Breast epithelium (tissue), 4 donors: ENCODE measurements at regions not wholly inside any gene's neighbourhood (a gene's known extent, or its start where the extent isn't known, plus 50 kb on each side); places are given as distances from the start of the nearest gene placed in this dataset.

ENCODE experiments used
- DNase-seq, 2 donors: peaks; one replicate each; pipeline ENCODE4 v3.0.0-alpha.2; 2019; ENCODE audit warnings: low spot score in 2 of 2
- H3K27ac ChIP-seq, 2 donors: fragments of 200-600 bp; sonication (generic) in 1 of 2; one replicate each; pipeline ENCODE4 v1.5.1; 2016 to 2019; ENCODE audit warnings: mild to moderate bottlenecking in 1 of 2
- H3K27me3 ChIP-seq, 2 donors: fragments of 200-600 bp; sonication (generic) in 1 of 2; one replicate each; pipeline versions ENCODE4 v1.5.1 to v1.6.0; 2017 to 2019; ENCODE audit warnings: control low read depth in 1 of 2, mild to moderate bottlenecking in 1 of 2
- H3K36me3 ChIP-seq: fragments of 200-600 bp; one replicate; pipeline ENCODE4 v1.5.1; 2019
- H3K4me1 ChIP-seq, 2 donors: fragments of 200-600 bp; sonication (generic); one replicate each; pipeline ENCODE4 v1.5.1; 2016 to 2019; ENCODE audit warnings: control low read depth in 1 of 2
- H3K4me3 ChIP-seq, 3 donors: fragments of 200-600 bp; sonication (generic); 1 replicate in 2 of 3; 2 replicates in 1 of 3; pipeline ENCODE4 v1.5.1; 2016 to 2019; ENCODE audit warnings: mild to moderate bottlenecking in 3 of 3, moderate library complexity in 2 of 3
- H3K9me3 ChIP-seq, 2 donors: fragments of 200-600 bp; sonication (generic) in 1 of 2; one replicate each; pipeline ENCODE4 v1.5.1; 2016 to 2019; ENCODE audit warnings: control low read depth in 1 of 2
- POLR2A ChIP-seq: fragments of 450-650 bp; IDR thresholded peaks from one replicate; pipeline ENCODE4 v1.6.1; 2016; ENCODE audit warnings: antibody characterized with exemption, mild to moderate bottlenecking, moderate library complexity
- POLR2AphosphoS5 ChIP-seq, 3 donors: sonication (generic); formaldehyde crosslinking; IDR thresholded peaks; one replicate each; pipeline ENCODE4 v1.6.1; 2017; ENCODE audit warnings: antibody characterized with exemption in 3 of 3
- intact Hi-C: fragments of 100-400 bp; cut with DNase I; formaldehyde crosslinking; loops from one replicate; pipeline ENCODE4 v1.15.1; 2023; ENCODE audit warnings: low total_unique reads
- TF ChIP-seq, protein P1 (sequence below), 3 donors: fragments of 450-650 bp; IDR thresholded peaks; one replicate each; pipeline ENCODE4 v1.5.1; 2016 to 2017; ENCODE audit warnings: antibody characterized with exemption in 3 of 3, mild to moderate bottlenecking in 3 of 3, moderate library complexity in 3 of 3

DNA sequence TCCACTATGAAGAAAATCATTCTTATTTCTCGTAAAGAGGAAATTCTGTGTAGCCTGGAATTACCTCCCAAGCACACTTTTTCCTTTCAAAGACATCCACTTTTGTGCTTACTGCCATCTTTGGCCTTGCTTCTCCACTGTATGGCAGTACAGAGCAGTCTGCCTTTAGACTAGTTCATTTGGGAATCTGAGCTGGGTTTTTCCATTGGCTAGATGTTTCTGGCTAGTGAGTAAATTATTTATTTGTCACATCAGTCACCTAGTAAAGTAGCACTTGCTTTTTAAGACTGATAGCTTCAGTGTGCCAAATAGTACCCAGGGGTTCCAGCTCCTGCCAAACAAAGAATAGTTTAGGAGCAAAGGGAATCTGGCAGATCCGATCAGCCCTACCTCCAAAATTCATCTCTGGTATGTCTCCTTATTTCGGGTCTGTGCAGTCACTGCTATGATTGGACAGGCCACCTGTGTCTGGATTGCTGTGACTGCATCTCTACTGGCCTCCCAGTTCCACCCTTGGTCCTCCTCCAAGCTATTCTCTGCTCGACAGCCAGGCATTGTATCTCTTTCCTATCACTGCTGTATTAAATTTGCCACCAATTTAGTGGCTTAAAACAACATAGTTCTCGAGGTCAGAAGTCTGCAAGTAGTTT, 97.6 kb downstream of the NUDT12 start:
- H3K4me1 ChIP-seq = no peaks in the 10 kb centered on the region
- H3K27ac ChIP-seq = no peak overlapping the region
- no peaks in the 10 kb centered on the region for H3K36me3 ChIP-seq
- intact Hi-C loops = no loop called here
- no peaks in the 10 kb centered on the region for H3K9me3 ChIP-seq
- TF ChIP-seq POLR2A (no peak), POLR2AphosphoS5 (IDR thresholded peaks at IDR 0.05) (no peak)
- TF ChIP-seq, protein P1, sequence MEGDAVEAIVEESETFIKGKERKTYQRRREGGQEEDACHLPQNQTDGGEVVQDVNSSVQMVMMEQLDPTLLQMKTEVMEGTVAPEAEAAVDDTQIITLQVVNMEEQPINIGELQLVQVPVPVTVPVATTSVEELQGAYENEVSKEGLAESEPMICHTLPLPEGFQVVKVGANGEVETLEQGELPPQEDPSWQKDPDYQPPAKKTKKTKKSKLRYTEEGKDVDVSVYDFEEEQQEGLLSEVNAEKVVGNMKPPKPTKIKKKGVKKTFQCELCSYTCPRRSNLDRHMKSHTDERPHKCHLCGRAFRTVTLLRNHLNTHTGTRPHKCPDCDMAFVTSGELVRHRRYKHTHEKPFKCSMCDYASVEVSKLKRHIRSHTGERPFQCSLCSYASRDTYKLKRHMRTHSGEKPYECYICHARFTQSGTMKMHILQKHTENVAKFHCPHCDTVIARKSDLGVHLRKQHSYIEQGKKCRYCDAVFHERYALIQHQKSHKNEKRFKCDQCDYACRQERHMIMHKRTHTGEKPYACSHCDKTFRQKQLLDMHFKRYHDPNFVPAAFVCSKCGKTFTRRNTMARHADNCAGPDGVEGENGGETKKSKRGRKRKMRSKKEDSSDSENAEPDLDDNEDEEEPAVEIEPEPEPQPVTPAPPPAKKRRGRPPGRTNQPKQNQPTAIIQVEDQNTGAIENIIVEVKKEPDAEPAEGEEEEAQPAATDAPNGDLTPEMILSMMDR (IDR thresholded peaks at IDR 0.05) = no peak
- H3K27me3 ChIP-seq = no peaks in the 10 kb centered on the region
- H3K4me3 ChIP-seq = no peak overlapping the region
- DNase-seq = no peak

DNA sequence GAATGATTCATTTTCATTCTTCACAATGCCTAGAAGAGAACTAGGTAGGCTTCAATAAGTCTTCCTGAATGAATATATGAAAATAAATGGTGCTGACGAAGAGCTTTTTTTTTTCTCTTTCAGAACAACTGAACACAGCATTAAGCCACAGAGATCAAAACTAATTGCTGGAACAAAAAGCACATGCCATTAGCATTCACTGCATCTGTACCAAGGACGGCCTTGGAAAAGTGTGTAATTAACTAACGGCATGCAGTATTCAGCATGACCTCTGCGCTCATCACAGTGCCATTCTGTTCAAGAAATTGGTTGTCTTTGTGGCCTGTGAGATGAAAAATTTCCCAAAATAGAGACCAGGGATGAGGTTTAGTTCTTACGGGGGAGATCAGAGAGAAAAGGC, 99.3 kb downstream of the NUDT12 start:
- no peaks in the 10 kb centered on the region for H3K36me3 ChIP-seq
- H3K9me3 ChIP-seq = no peaks in the 10 kb centered on the region
- DNase-seq = no peak
- intact Hi-C loops = no loop called here
- H3K4me1 ChIP-seq = no peaks in the 10 kb centered on the region
- TF ChIP-seq POLR2A (no peak), POLR2AphosphoS5 (IDR thresholded peaks at IDR 0.05) (no peak)
- TF ChIP-seq, protein P1 (IDR thresholded peaks at IDR 0.05) = no peak
- H3K27me3 ChIP-seq = no peaks in the 10 kb centered on the region
- no peak overlapping the region for H3K4me3 ChIP-seq
- H3K27ac ChIP-seq = no peak overlapping the region

DNA sequence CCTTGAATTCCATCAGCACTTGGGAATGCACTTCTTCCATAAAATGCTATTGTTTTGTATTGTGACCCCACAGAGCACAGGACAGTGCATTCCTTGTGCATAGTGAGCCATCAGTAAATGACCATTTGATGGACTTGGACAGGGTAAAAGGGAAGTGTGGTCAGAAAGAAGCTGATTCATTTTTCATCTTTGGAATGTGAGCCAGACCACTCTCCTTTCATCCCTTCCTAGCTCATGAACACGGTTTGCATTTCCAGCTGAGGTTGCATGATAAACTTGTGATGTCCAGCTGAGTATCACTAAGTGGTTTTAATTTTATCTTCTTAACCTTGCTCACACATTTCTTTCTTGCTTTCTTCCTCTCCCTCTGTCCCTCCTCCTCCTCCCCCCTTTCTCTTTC, 101.3 kb downstream of the NUDT12 start:
- no peaks in the 10 kb centered on the region for H3K36me3 ChIP-seq
- TF ChIP-seq POLR2A (no peak), POLR2AphosphoS5 (IDR thresholded peaks at IDR 0.05) (no peak)
- TF ChIP-seq, protein P1 (IDR thresholded peaks at IDR 0.05) = no peak
- H3K27ac ChIP-seq = no peak overlapping the region
- intact Hi-C loops = no loop called here
- H3K4me1 ChIP-seq = no peaks in the 10 kb centered on the region
- H3K4me3 ChIP-seq = no peak overlapping the region
- no peaks in the 10 kb centered on the region for H3K9me3 ChIP-seq
- DNase-seq = no peak
- H3K27me3 ChIP-seq = no peaks in the 10 kb centered on the region

DNA sequence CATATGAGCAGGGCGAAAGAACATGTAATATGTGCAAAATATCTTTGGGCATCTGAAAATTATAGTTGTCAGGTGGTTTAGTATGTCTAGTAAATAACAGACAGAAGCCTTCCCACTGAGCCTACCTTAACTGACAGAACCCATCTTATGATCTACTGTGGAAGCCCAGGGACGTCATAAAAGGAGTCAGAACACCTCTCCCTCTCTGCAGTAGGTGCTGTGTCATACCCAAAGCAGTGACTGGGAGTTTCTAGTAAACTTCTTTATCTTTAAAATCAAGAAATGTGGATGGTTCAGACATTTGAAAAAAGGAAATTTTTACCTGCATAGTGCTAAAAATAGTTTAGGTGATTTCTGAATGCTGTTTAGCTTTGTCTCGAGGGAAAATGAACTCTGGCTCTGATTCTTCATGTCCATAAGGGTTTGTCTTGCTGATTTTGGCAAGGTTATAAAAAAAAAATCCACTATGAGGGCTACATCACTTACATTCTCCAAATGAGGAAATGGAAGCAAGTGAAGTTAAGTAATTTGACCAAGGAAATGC, 104.0 kb downstream of the NUDT12 start:
- no peak overlapping the region for H3K4me3 ChIP-seq
- H3K9me3 ChIP-seq = no peaks in the 10 kb centered on the region
- H3K27ac ChIP-seq = no peak overlapping the region
- intact Hi-C loops = no loop called here
- no peaks in the 10 kb centered on the region for H3K27me3 ChIP-seq
- no peaks in the 10 kb centered on the region for H3K4me1 ChIP-seq
- DNase-seq = no peak
- TF ChIP-seq, protein P1 (IDR thresholded peaks at IDR 0.05) = no peak
- no peak for TF ChIP-seq POLR2A
- no peak for TF ChIP-seq POLR2AphosphoS5 (IDR thresholded peaks at IDR 0.05)
- no peaks in the 10 kb centered on the region for H3K36me3 ChIP-seq

DNA sequence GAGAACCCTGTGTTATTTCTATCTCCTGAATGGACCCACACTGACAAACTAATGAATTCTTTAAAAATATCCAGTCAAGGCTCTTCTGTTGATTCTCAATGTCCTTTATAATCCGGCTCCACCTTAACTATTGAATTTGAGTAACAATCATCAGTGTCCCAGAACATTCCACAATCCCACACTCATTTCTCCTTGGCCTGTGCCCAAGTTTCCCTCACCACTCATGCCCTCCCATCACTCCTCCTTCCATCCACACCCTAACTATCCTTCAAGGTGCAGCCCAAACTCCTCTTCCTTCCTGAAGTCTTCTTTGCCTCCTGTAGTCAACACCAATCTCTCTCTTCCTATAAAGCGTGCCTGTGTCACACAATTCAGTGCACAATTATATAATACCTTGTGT, 106.1 kb downstream of the NUDT12 start:
- Histone ChIP-seq H3K9me3 (no peaks in the 10 kb centered on the region), H3K4me3 (no peak overlapping the region), H3K4me1 (no peaks in the 10 kb centered on the region), H3K27me3 (no peaks in the 10 kb centered on the region), H3K27ac (no peak overlapping the region), H3K36me3 (no peaks in the 10 kb centered on the region)
- intact Hi-C loops = no loop called here
- DNase-seq = no peak
- TF ChIP-seq POLR2A (no peak), POLR2AphosphoS5 (IDR thresholded peaks at IDR 0.05) (no peak)
- TF ChIP-seq, protein P1 (IDR thresholded peaks at IDR 0.05) = no peak
